Fibroblast of lung (primary cell): ENCODE measurements at regions not wholly inside any gene's neighbourhood (a gene's known extent, or its start where the extent isn't known, plus 50 kb on each side); places are given as distances from the start of the nearest gene placed in this dataset.
"Not testable (repeated sequence)": the region's sequence is repeated elsewhere in the genome, so short reads cannot be mapped to it uniquely, and the experiment has no call there.

Experiments used
- DNase-seq, 2 donors: peaks; one replicate each; pipeline versions ENCODE4 v3.0.0 to v3.0.0-alpha.2; 2010; ENCODE audit warnings: low read depth in 2 of 2
- H2AFZ ChIP-seq: 2 replicates; pipeline ENCODE4 v1.5.1; 2012; ENCODE audit warnings: low read length, control low read depth, inconsistent platforms
- H3K27ac ChIP-seq: 2 replicates; pipeline ENCODE4 v1.5.1; 2011; ENCODE audit warnings: low read length, control low read depth; ENCODE audit not compliant: insufficient read depth
- H3K27me3 ChIP-seq: 2 replicates; pipeline ENCODE4 v1.5.1; 2011; ENCODE audit warnings: mild to moderate bottlenecking, low read length; ENCODE audit not compliant: control insufficient read depth, insufficient read depth
- H3K36me3 ChIP-seq: 2 replicates; pipeline ENCODE4 v1.5.1; 2011; ENCODE audit warnings: low read length; ENCODE audit not compliant: control insufficient read depth, insufficient read depth
- H3K4me1 ChIP-seq: 2 replicates; pipeline ENCODE4 v1.5.1; 2011; ENCODE audit warnings: low read length; ENCODE audit not compliant: control insufficient read depth, insufficient read depth; ENCODE audit errors: extremely low read depth
- H3K4me2 ChIP-seq: 2 replicates; pipeline ENCODE4 v1.5.1; 2011; ENCODE audit warnings: low read length, control low read depth; ENCODE audit not compliant: insufficient read depth; ENCODE audit errors: extremely low read depth
- H3K4me3 ChIP-seq, 4 experiments: fragments of 200-600 bp in 1 of 4; sonication (generic) in 1 of 4; replicated peaks in 1 of 4; 2 replicates each; pipeline ENCODE4 v1.5.1; 2011 to 2016; ENCODE audit warnings: low read length in 4 of 4, low read depth in 3 of 4, mild to moderate bottlenecking in 3 of 4, control low read depth in 2 of 4, inconsistent platforms in 1 of 4, mixed read lengths in 1 of 4; ENCODE audit not compliant: insufficient read depth in 1 of 4; ENCODE audit errors: control extremely low read depth in 1 of 4
- H3K79me2 ChIP-seq: 2 replicates; pipeline ENCODE4 v1.5.1; 2012; ENCODE audit warnings: mild to moderate bottlenecking, low read length, inconsistent platforms; ENCODE audit not compliant: control insufficient read depth, insufficient read depth
- H3K9ac ChIP-seq: 2 replicates; pipeline ENCODE4 v1.5.1; 2011; ENCODE audit warnings: mild to moderate bottlenecking, low read length, control low read depth; ENCODE audit not compliant: insufficient read depth
- H3K9me3 ChIP-seq: 2 replicates; pipeline ENCODE4 v1.5.1; 2012; ENCODE audit warnings: low read depth, low read length; ENCODE audit not compliant: control insufficient read depth, insufficient read depth
- H4K20me1 ChIP-seq: 2 replicates; pipeline ENCODE4 v1.5.1; 2011; ENCODE audit warnings: low read length; ENCODE audit not compliant: control insufficient read depth, insufficient read depth; ENCODE audit errors: extremely low read depth
- EZH2 ChIP-seq: IDR thresholded peaks from 2 replicates; pipeline ENCODE4 v1.5.1; 2012; ENCODE audit warnings: low read length, control low read depth, mild to moderate bottlenecking; ENCODE audit errors: missing control alignments
- TF ChIP-seq, protein P1 (sequence below), 2 donors: IDR thresholded peaks in 1 of 2; conservative IDR thresholded peaks in 1 of 2; 1 replicate in 1 of 2; 2 replicates in 1 of 2; pipeline ENCODE4 v1.5.1; 2011 to 2012; ENCODE audit warnings: low read length in 2 of 2, control low read depth in 1 of 2, inconsistent platforms in 1 of 2, low read depth in 1 of 2, mild to moderate bottlenecking in 1 of 2

DNA sequence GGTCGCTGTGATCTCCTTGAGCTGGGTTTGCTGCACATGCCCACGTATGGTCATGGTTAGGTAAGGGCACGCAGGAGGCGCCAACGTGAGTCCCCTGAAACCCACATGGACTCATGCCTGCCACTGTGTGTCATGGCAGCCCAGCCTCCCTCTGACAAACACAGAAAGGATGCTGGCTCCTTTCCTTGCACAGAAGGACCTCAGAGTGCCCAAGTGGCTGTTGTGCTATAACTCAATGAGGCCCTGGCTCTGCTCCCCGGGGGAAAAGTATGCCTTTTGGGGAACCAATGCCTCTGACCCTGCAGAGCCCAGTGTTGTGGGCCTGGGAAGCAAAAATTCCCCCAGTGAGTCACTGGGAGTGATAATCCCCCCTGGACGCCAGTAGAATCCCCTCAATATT, 233.9 kb downstream of the VAPA start:
- Histone ChIP-seq H3K27me3 (no peaks in the 10 kb centered on the region), H3K4me3 (no peak overlapping the region), H3K9ac (no peak overlapping the region), H3K79me2 (no peaks in the 10 kb centered on the region), H3K36me3 (no peaks in the 10 kb centered on the region), H2AFZ (no peak overlapping the region), H3K4me1 (no peaks in the 10 kb centered on the region), H3K27ac (no peak overlapping the region), H3K4me2 (no peak overlapping the region), H3K9me3 (no peaks in the 10 kb centered on the region), H4K20me1 (no peaks in the 10 kb centered on the region)
- TF ChIP-seq, protein P1, sequence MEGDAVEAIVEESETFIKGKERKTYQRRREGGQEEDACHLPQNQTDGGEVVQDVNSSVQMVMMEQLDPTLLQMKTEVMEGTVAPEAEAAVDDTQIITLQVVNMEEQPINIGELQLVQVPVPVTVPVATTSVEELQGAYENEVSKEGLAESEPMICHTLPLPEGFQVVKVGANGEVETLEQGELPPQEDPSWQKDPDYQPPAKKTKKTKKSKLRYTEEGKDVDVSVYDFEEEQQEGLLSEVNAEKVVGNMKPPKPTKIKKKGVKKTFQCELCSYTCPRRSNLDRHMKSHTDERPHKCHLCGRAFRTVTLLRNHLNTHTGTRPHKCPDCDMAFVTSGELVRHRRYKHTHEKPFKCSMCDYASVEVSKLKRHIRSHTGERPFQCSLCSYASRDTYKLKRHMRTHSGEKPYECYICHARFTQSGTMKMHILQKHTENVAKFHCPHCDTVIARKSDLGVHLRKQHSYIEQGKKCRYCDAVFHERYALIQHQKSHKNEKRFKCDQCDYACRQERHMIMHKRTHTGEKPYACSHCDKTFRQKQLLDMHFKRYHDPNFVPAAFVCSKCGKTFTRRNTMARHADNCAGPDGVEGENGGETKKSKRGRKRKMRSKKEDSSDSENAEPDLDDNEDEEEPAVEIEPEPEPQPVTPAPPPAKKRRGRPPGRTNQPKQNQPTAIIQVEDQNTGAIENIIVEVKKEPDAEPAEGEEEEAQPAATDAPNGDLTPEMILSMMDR (conservative IDR thresholded peaks at IDR 0.05 in 1 of 2, IDR thresholded peaks at IDR 0.05 in 1 of 2; ENCODE audit: low read depth in 1 of 2, low read length in 2 of 2): no peak
- TF ChIP-seq EZH2: no peak
- no peak for DNase-seq

DNA sequence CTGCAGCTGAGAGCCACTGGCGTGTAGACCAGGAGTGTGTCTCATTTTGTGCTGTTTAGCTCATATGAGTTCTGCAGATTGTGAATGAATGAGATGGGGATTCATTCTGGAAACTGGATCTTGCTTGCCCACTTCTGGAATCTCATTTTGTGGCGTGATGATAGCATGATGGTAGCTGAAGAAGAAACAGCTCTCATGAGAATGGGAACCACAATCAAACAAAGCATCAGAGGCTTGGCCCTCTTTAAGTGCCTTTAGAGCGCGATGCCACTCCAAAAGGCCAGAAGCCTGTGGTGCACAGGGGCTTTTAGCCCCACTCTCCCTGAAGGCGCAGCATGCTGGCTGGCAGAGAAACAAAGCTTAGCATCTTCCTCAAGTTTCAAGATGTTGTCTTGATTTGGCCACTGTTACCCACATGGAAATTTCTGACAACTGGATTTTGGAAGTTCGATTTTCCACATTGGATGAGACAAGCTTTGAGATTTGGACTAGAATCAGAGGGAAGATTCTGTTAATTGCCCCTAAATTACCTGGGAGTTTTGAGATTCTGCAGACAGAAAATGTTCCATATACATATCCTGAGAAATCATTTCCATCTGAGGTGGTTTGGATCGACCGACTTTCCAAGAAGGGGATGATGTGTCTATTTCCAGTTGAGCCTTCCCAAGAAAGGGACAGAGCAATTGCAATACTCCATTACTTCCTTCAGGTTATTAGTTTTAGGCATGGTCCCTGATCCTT, 234.5 kb downstream of the VAPA start:
- H2AFZ ChIP-seq: no peak overlapping the region
- H4K20me1 ChIP-seq: no peaks in the 10 kb centered on the region
- no peak for DNase-seq
- no peak overlapping the region for H3K27ac ChIP-seq
- no peaks in the 10 kb centered on the region for H3K79me2 ChIP-seq
- no peak overlapping the region for H3K4me3 ChIP-seq
- H3K27me3 ChIP-seq: no peaks in the 10 kb centered on the region
- H3K9me3 ChIP-seq: no peaks in the 10 kb centered on the region
- no peaks in the 10 kb centered on the region for H3K4me1 ChIP-seq
- TF ChIP-seq EZH2: no peak
- TF ChIP-seq, protein P1 (conservative IDR thresholded peaks at IDR 0.05 in 1 of 2, IDR thresholded peaks at IDR 0.05 in 1 of 2; ENCODE audit: low read depth in 1 of 2, low read length in 2 of 2): no peak
- no peak overlapping the region for H3K9ac ChIP-seq
- no peaks in the 10 kb centered on the region for H3K36me3 ChIP-seq
- no peak overlapping the region for H3K4me2 ChIP-seq

DNA sequence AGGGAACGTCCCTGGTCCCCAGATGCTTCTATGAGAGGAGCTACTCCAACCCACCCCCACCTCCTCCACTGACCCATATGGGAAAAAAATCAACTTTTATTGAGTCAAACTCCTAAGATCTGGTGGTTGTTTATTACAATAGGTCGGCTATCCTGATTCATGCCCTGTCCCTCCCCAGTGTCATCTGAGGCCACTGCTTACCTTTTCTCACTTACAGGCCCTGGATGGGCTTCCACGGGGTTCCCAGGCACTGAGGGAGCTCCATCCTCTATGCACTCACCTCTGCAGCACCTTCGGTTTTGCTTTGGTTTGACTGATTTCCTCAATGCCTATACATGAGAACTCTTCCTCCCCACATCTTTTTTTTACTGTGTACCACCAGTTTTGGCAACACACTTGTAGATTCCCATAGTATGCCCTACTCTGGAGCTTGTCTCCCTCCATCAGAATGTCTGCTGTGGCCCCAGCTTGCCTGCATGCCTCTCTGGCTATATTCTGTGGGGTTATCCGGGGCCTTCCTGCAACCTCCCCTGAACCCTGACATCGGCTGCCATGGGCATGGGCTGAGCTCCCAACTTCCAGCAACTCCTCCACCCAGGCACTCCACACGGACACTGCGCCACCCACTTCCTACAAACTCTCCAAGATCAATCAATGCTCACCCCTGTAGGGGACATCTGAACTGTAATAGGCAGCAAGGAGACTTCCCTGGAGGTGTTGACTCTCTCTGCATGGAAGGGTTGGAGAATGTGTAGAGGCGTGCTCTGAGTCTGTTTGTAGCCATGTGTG, 236.1 kb downstream of the VAPA start:
- Histone ChIP-seq H3K4me3 (no peak overlapping the region), H3K9ac (no peak overlapping the region), H2AFZ (no peak overlapping the region), H3K27me3 (no peaks in the 10 kb centered on the region), H3K4me2 (no peak overlapping the region), H3K79me2 (no peaks in the 10 kb centered on the region), H3K36me3 (no peaks in the 10 kb centered on the region), H4K20me1 (no peaks in the 10 kb centered on the region), H3K9me3 (no peaks in the 10 kb centered on the region), H3K4me1 (no peaks in the 10 kb centered on the region), H3K27ac (no peak overlapping the region)
- DNase-seq: no peak
- TF ChIP-seq, protein P1 (conservative IDR thresholded peaks at IDR 0.05 in 1 of 2, IDR thresholded peaks at IDR 0.05 in 1 of 2; ENCODE audit: low read depth in 1 of 2, low read length in 2 of 2): no peak
- TF ChIP-seq EZH2: no peak

DNA sequence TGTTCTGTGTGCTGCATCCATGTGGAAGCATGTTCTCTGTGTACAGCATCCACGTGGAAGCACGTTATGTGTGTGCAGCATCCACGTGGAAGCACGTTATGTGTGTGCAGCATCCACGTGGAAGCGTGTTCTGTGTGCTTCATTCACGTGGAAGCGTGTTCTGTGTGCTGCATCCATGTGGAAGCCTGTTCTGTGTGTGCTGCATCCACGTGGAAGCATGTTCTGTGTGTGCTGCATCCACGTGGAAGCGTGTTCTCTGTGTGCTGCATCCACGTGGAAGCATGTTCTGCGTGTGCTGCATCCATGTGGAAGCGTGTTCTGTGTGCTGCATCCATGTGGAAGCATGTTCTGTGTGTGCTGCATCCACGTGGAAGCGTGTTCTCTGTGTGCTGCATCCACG, 236.8 kb downstream of the VAPA start:
- not testable (repeated sequence) for H3K79me2 ChIP-seq, H3K4me1 ChIP-seq, H4K20me1 ChIP-seq, H3K9me3 ChIP-seq, H3K36me3 ChIP-seq, H3K4me3 ChIP-seq, H3K4me2 ChIP-seq, H3K27ac ChIP-seq, H3K27me3 ChIP-seq, H3K9ac ChIP-seq, DNase-seq, H2AFZ ChIP-seq
